ENCODE measurements at regions not wholly inside any gene's neighbourhood (a gene's known extent, or its start where the extent isn't known, plus 50 kb on each side); places are given as distances from the start of the nearest gene placed in this dataset.

DNA sequence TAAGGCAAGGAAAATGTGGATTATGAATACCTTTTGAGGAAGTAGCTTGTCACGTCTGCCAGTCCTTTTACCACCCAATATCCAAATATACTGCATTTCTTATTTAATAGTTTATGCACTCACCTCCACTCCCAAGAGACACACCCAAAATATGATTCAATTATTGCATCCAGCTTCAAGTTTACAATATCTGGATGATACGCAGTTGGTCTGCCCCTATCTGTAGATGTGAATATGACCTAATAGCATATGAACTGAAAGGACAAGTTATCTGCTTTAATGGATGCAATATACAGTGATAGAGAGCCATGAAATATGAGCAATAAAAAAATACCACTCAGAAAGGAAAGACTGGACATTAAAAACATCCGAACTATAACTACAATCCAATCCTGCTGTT, 159.4 kb upstream of the MAGI2 start:
- H3K9me3 Mint-ChIP-seq = no peaks in the 10 kb centered on the region
- TF ChIP-seq, protein P1, sequence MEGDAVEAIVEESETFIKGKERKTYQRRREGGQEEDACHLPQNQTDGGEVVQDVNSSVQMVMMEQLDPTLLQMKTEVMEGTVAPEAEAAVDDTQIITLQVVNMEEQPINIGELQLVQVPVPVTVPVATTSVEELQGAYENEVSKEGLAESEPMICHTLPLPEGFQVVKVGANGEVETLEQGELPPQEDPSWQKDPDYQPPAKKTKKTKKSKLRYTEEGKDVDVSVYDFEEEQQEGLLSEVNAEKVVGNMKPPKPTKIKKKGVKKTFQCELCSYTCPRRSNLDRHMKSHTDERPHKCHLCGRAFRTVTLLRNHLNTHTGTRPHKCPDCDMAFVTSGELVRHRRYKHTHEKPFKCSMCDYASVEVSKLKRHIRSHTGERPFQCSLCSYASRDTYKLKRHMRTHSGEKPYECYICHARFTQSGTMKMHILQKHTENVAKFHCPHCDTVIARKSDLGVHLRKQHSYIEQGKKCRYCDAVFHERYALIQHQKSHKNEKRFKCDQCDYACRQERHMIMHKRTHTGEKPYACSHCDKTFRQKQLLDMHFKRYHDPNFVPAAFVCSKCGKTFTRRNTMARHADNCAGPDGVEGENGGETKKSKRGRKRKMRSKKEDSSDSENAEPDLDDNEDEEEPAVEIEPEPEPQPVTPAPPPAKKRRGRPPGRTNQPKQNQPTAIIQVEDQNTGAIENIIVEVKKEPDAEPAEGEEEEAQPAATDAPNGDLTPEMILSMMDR (IDR thresholded peaks at IDR 0.05) = no peak
- no peak for ATAC-seq
- no peaks in the 10 kb centered on the region for H3K4me1 Mint-ChIP-seq (ENCODE audit: low read depth)
- ChIA-PET CTCF (no interaction called here), POLR2A (no interaction called here)
- intact Hi-C loops (cut with micrococcal nuclease) = no loop called here
- H3K27me3 Mint-ChIP-seq = no peaks in the 10 kb centered on the region
- H3K36me3 Mint-ChIP-seq (ENCODE audit: low read depth) = no peaks in the 10 kb centered on the region
- H3K27ac Mint-ChIP-seq = no peak overlapping the region
- no peak overlapping the region for H3K4me3 Mint-ChIP-seq
- no peak for DNase-seq

DNA sequence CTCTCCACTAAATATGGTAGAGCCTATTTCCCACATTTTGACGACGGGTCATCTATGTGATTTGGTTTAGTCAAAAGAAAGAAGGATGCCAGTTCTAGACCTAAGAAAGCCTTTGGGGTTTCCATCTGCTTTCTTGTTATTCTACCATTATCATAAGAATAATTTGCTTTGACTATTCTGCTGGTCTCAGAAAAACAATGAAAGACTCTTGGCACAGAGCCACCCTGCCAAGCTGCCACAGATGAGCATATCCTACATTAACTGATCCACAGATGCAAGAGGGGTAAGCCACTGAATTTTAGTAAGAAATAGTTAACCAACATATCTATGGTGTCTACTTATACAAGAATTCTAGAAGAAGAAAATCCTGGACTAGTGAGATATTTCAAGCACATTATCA, 158.6 kb upstream of the MAGI2 start:
- H3K4me3 Mint-ChIP-seq = no peak overlapping the region
- H3K9me3 Mint-ChIP-seq = no peaks in the 10 kb centered on the region
- POLR2A ChIA-PET = no interaction called here
- CTCF ChIA-PET = no interaction called here
- no peaks in the 10 kb centered on the region for H3K36me3 Mint-ChIP-seq (ENCODE audit: low read depth)
- DNase-seq (no peak), ATAC-seq (no peak)
- H3K27ac Mint-ChIP-seq = no peak overlapping the region
- H3K27me3 Mint-ChIP-seq = no peaks in the 10 kb centered on the region
- no peaks in the 10 kb centered on the region for H3K4me1 Mint-ChIP-seq (ENCODE audit: low read depth)
- TF ChIP-seq, protein P1 (IDR thresholded peaks at IDR 0.05) = no peak
- intact Hi-C loops (cut with micrococcal nuclease) = no loop called here

DNA sequence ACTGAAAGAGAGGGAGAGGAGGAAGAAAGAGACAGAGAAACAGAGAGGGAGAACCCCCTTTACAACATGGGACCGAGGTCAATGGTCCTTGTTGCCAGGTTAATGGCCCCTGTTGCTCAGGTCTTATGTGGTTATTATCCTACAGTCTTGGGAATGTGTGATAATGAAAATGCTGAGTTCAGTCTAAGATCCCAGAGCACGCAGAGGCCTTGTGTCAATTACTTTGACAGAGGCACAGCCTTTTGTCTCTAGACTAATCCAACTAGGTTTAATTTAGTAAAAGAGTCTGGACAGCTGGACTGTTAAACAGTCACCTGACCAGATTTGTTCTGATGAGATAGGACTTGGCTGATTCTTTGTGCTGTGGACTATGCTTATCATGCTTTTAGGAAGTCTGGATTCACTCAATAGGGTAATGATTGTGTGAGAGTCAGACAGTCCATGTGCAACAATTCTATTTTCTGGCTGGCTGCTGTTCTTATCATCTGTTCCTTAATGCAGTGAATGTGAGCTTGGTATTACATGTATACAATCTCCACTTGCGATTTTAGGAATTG, 157.4 kb upstream of the MAGI2 start:
- H3K4me3 Mint-ChIP-seq = no peak overlapping the region

DNA sequence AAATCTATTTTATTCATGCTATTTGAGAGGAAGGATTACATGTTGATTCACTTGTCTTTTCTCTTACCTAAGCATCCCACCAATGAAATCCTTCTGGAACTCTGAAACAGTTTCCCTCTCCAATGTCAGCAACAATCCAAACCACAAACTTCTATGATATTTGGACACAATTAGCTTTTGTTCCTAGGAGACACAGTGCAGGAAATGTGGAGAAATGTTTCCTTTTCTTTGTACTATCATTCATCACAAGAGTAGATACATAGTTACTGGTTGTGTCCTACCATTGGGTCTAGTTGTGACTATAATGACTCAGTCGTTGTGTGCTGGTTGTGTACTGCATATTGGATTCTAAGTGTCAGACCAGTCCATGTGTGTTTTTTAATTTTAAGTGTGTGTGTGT, 156.8 kb upstream of the MAGI2 start:
- no peaks in the 10 kb centered on the region for H3K4me1 Mint-ChIP-seq (ENCODE audit: low read depth)
- ATAC-seq (no peak), DNase-seq (no peak)
- TF ChIP-seq, protein P1 (IDR thresholded peaks at IDR 0.05) = no peak
- H3K4me3 Mint-ChIP-seq = no peak overlapping the region
- H3K36me3 Mint-ChIP-seq (ENCODE audit: low read depth) = no peaks in the 10 kb centered on the region
- H3K9me3 Mint-ChIP-seq = no peaks in the 10 kb centered on the region
- CTCF ChIA-PET = no interaction called here
- no peak overlapping the region for H3K27ac Mint-ChIP-seq
- intact Hi-C loops (cut with micrococcal nuclease) = no loop called here
- POLR2A ChIA-PET = no interaction called here
- H3K27me3 Mint-ChIP-seq = no peaks in the 10 kb centered on the region

More for the DNA sequence above, 157.4 kb upstream of the MAGI2 start:
- Mint-ChIP-seq H3K4me1 (ENCODE audit: low read depth) (no peaks in the 10 kb centered on the region), H3K36me3 (ENCODE audit: low read depth) (no peaks in the 10 kb centered on the region), H3K27me3 (no peaks in the 10 kb centered on the region), H3K9me3 (no peaks in the 10 kb centered on the region), H3K27ac (no peak overlapping the region)
- CTCF ChIA-PET = no interaction called here
- ATAC-seq (no peak), DNase-seq (no peak)
- TF ChIP-seq, protein P1 (IDR thresholded peaks at IDR 0.05) = no peak
- POLR2A ChIA-PET = no interaction called here
- intact Hi-C loops (cut with micrococcal nuclease) = no loop called here

DNA sequence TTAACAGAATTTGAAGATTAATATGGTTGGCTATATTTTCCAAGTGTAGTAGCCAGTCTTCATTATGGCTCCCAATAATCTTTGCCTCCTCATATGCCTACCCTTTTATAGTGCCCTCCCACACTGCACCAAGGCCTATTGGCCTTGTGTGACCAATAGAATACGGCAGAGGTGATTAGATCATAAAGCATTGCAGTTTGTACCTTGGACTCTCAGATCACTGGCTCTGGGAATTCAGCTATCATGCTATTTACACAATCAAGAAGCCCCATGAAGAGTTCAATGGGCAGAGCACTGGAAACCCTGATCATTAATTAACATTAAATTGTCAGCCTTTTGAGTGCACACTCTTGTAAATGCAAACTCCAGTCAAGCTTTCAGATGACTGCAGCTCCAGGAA, 154.5 kb upstream of the MAGI2 start:
- DNase-seq = no peak
- no peak overlapping the region for H3K27ac Mint-ChIP-seq
- H3K9me3 Mint-ChIP-seq = no peaks in the 10 kb centered on the region
- H3K4me1 Mint-ChIP-seq (ENCODE audit: low read depth) = no peaks in the 10 kb centered on the region
- ChIA-PET CTCF (no interaction called here), POLR2A (no interaction called here)
- intact Hi-C loops (cut with micrococcal nuclease) = no loop called here
- no peak overlapping the region for H3K4me3 Mint-ChIP-seq
- no peak for ATAC-seq
- TF ChIP-seq, protein P1 (IDR thresholded peaks at IDR 0.05) = no peak
- no peaks in the 10 kb centered on the region for H3K36me3 Mint-ChIP-seq (ENCODE audit: low read depth)
- no peaks in the 10 kb centered on the region for H3K27me3 Mint-ChIP-seq
